HG02852 (cell line): ENCODE measurements at regions not wholly inside any gene's neighbourhood (a gene's known extent, or its start where the extent isn't known, plus 50 kb on each side); places are given as distances from the start of the nearest gene placed in this dataset.

Source experiments
- ATAC-seq: cut with Tn5 transposase; IDR thresholded peaks from one replicate; pipeline ENCODE4 v1.9.1; 2021; ENCODE audit warnings: mild to moderate bottlenecking, moderate library complexity; ENCODE audit not compliant: unreplicated experiment

GRCh38 chr6:8513174-8513573 is 77.8 kb upstream of the SLC35B3 start:
- ATAC-seq: no peak

- no peak for ATAC-seq
These were observed 71.9 kb upstream of the SLC35B3 start for GRCh38 chr6:8507286-8507685.

GRCh38 chr6:8506126-8506525 is 70.8 kb upstream of the SLC35B3 start:
- ATAC-seq: no peak

- ATAC-seq: no peak
These were observed 64.2 kb upstream of the SLC35B3 start for GRCh38 chr6:8499540-8499939.

GRCh38 chr6:8494730-8495129 is 59.4 kb upstream of the SLC35B3 start:
- no peak for ATAC-seq

- no peak for ATAC-seq
These were observed 57.3 kb upstream of the SLC35B3 start for GRCh38 chr6:8492536-8493133.
